HL-60 (cell line): ENCODE measurements at regions not wholly inside any gene's neighbourhood (a gene's known extent, or its start where the extent isn't known, plus 50 kb on each side); places are given as distances from the start of the nearest gene placed in this dataset.

Experiments
- DNase-seq, 2 experiments: peaks; one replicate each; pipeline ENCODE4 v3.0.0-alpha.2; 2010 to 2020; ENCODE audit warnings: low read depth in 1 of 2, low spot score in 1 of 2
- H3K27ac ChIP-seq: fragments of 250-450 bp; sonication (Bioruptor Pico); replicated peaks from 2 replicates; pipeline ENCODE4 v1.5.1; 2020; ENCODE audit warnings: mild to moderate bottlenecking, moderate library complexity
- H3K27me3 ChIP-seq: fragments of 250-450 bp; sonication (Bioruptor Pico); 2 replicates; pipeline ENCODE4 v1.5.1; 2021; ENCODE audit warnings: mild to moderate bottlenecking, moderate library complexity; ENCODE audit not compliant: insufficient read depth, poor library complexity, severe bottlenecking
- H3K4me3 ChIP-seq: replicated peaks from 2 replicates; pipeline ENCODE4 v1.5.1; 2011; ENCODE audit warnings: mild to moderate bottlenecking, control low read depth, low read length; ENCODE audit not compliant: insufficient read depth
- CTCF ChIP-seq: IDR thresholded peaks from one replicate; pipeline ENCODE4 v1.5.1; 2011; ENCODE audit warnings: low read length, control low read depth, inconsistent platforms; ENCODE audit not compliant: insufficient read depth
- GABPA ChIP-seq: IDR thresholded peaks from 2 replicates; pipeline ENCODE4 v1.6.1; 2012; ENCODE audit warnings: low read depth
- POLR2AphosphoS5 ChIP-seq: IDR thresholded peaks from 2 replicates; pipeline ENCODE4 v1.6.1; 2012; ENCODE audit warnings: low read depth
- REST ChIP-seq: IDR thresholded peaks from 2 replicates; pipeline ENCODE4 v1.6.1; 2012; ENCODE audit warnings: low read depth; ENCODE audit not compliant: insufficient replicate concordance
- SPI1 ChIP-seq: IDR thresholded peaks from 2 replicates; pipeline ENCODE4 v1.6.1; 2012; ENCODE audit warnings: low read depth, mild to moderate bottlenecking, borderline replicate concordance

GRCh38 chr21:27688773-27689172 lies 721.9 kb upstream of the ADAMTS5 start:
- no peak for DNase-seq
- H3K27ac ChIP-seq = no peak overlapping the region

DNA sequence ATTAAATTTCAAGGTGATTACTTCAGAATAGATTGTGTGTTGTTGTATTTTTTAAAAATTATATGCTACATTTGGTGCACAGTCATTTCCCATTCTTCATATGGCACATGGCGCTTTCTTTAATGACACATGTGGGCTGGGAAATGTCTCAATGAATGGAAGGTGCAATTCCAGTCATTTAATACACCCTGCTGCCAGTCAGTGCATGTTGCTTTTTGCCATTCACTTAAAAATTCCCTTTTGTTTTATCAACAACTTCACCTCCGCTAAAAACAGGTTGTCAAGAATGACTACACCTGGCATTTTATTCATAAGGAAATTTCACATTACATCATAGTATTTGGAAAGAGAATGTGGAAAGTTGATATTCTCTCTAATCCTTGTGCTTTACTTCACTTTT lies 716.4 kb upstream of the ADAMTS5 start:
- no peaks in the 10 kb centered on the region for H3K27me3 ChIP-seq
- H3K27ac ChIP-seq = no peak overlapping the region
- TF ChIP-seq REST (no peak), CTCF (no peak), POLR2AphosphoS5 (no peak), SPI1 (no peak), GABPA (no peak)
- no peak overlapping the region for H3K4me3 ChIP-seq
- no peak for DNase-seq

More at GRCh38 chr21:27688773-27689172, 721.9 kb upstream of the ADAMTS5 start:
- no peaks in the 10 kb centered on the region for H3K27me3 ChIP-seq
- TF ChIP-seq CTCF = no peak
- no peak for TF ChIP-seq POLR2AphosphoS5
- TF ChIP-seq REST = no peak
- no peak for TF ChIP-seq GABPA
- no peak for TF ChIP-seq SPI1
- H3K4me3 ChIP-seq = no peak overlapping the region

- TF ChIP-seq CTCF (no peak), GABPA (no peak), SPI1 (no peak)
- H3K4me3 ChIP-seq = no peak overlapping the region
- no peak for DNase-seq
- H3K27me3 ChIP-seq = no peaks in the 10 kb centered on the region
- H3K27ac ChIP-seq = no peak overlapping the region
Observed at GRCh38 chr21:27681841-27682240, 715.0 kb upstream of the ADAMTS5 start.

DNA sequence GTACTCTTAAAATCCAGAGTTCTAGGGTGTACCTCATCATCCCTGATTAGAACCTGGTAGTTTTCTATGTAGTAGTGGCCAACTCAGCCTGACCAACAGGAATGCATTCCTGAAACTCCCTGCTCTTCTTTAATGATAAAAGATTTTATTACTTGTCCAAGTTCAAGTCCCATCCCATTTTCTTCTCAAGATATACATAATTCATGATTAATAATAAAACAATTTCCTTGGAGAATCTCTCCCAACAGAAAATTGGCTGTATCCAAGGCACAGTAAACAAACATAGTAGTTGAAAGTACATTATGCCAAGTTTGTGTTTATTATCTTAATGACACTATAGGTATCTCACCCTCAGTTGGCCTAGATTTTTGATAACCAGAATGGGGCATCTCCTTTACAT lies 714.1 kb upstream of the ADAMTS5 start:
- Histone ChIP-seq H3K4me3 (no peak overlapping the region), H3K27me3 (no peaks in the 10 kb centered on the region), H3K27ac (no peak overlapping the region)
- TF ChIP-seq SPI1 (no peak), GABPA (no peak), POLR2AphosphoS5 (no peak), REST (no peak), CTCF (no peak)
- DNase-seq = no peak
